ENCODE measurements at regions not wholly inside any gene's neighbourhood (a gene's known extent, or its start where the extent isn't known, plus 50 kb on each side); places are given as distances from the start of the nearest gene placed in this dataset.
A peak's percentile ranks its signal among the peaks of the same experiment; 100 is the strongest.

- TF ChIP-seq CTCF (conservative IDR thresholded peaks at IDR 0.05; ENCODE audit: low read length), result no peak
- H3K4me3 ChIP-seq (ENCODE audit: low read length), result no peak overlapping the region
- DNase-seq (ENCODE audit: low read depth), result no peak
Measured at GRCh38 chr15:95479308-95479707, 851.2 kb upstream of the NR2F2 start.

GRCh38 chr15:95485367-95485766, 845.1 kb upstream of the NR2F2 start:
- TF ChIP-seq CTCF (conservative IDR thresholded peaks at IDR 0.05; ENCODE audit: low read length), result no peak
- DNase-seq (ENCODE audit: low read depth), result no peak
- no peak overlapping the region for H3K4me3 ChIP-seq (ENCODE audit: low read length)

GRCh38 chr15:95486224-95486623, 844.3 kb upstream of the NR2F2 start:
- DNase-seq (ENCODE audit: low read depth), result no peak
- no peak for TF ChIP-seq CTCF (conservative IDR thresholded peaks at IDR 0.05; ENCODE audit: low read length)
- H3K4me3 ChIP-seq (ENCODE audit: low read length), result no peak overlapping the region

GRCh38 chr15:95489103-95489502, 841.4 kb upstream of the NR2F2 start:
- H3K4me3 ChIP-seq (ENCODE audit: low read length), result no peak overlapping the region
- TF ChIP-seq CTCF (conservative IDR thresholded peaks at IDR 0.05; ENCODE audit: low read length), result no peak
- DNase-seq (ENCODE audit: low read depth), result no peak

GRCh38 chr15:95492388-95493070, 838.0 kb upstream of the NR2F2 start:
- TF ChIP-seq CTCF (conservative IDR thresholded peaks at IDR 0.05; ENCODE audit: low read length), result no peak
- DNase-seq (ENCODE audit: low read depth), result no peak
- no peak overlapping the region for H3K4me3 ChIP-seq (ENCODE audit: low read length)

- H3K4me3 ChIP-seq (ENCODE audit: low read length), result no peak overlapping the region
- DNase-seq (ENCODE audit: low read depth), result peak; percentile 3
- TF ChIP-seq CTCF (conservative IDR thresholded peaks at IDR 0.05; ENCODE audit: low read length), result no peak
Measured at GRCh38 chr15:95494971-95495541, 835.4 kb upstream of the NR2F2 start.

GRCh38 chr15:95497634-95498033, 832.9 kb upstream of the NR2F2 start:
- no peak overlapping the region for H3K4me3 ChIP-seq (ENCODE audit: low read length)
- DNase-seq (ENCODE audit: low read depth), result no peak
- TF ChIP-seq CTCF (conservative IDR thresholded peaks at IDR 0.05; ENCODE audit: low read length), result no peak

Data from AG10803 (cell line).